ENCODE measurements at regions not wholly inside any gene's neighbourhood (a gene's known extent, or its start where the extent isn't known, plus 50 kb on each side); places are given as distances from the start of the nearest gene placed in this dataset.

GRCh38 chr4:186481998-186482790 lies 73.2 kb downstream of the MTNR1A start:
- no peak for DNase-seq (ENCODE audit: low read depth)
- H3K4me3 ChIP-seq (ENCODE audit: low read length) = no peak overlapping the region
- TF ChIP-seq, protein P1, sequence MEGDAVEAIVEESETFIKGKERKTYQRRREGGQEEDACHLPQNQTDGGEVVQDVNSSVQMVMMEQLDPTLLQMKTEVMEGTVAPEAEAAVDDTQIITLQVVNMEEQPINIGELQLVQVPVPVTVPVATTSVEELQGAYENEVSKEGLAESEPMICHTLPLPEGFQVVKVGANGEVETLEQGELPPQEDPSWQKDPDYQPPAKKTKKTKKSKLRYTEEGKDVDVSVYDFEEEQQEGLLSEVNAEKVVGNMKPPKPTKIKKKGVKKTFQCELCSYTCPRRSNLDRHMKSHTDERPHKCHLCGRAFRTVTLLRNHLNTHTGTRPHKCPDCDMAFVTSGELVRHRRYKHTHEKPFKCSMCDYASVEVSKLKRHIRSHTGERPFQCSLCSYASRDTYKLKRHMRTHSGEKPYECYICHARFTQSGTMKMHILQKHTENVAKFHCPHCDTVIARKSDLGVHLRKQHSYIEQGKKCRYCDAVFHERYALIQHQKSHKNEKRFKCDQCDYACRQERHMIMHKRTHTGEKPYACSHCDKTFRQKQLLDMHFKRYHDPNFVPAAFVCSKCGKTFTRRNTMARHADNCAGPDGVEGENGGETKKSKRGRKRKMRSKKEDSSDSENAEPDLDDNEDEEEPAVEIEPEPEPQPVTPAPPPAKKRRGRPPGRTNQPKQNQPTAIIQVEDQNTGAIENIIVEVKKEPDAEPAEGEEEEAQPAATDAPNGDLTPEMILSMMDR (IDR thresholded peaks at IDR 0.05; ENCODE audit: insufficient read depth, low read depth, low read length, missing control alignments) = no peak

DNA sequence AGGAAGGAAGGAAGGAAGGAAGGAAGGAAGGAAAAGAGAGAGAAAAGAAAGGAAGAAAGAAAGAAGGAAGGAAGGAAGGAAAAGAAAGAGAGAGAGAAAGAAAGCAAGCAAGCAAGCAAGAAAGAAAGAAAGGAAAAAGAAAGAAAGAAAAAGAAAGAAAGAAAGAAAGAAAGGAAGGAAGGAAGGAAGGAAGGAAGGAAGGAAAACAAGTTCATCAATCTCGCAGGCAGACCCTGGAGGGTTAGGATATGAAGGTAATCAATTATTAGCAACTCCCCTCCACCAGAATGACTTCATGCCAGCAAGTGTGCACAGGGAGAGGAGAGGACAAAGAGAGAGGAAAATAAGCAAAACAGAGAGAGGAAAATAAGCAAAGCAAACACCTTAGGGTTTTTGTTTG lies 80.2 kb downstream of the MTNR1A start:
- no peak for DNase-seq (ENCODE audit: low read depth)
- H3K4me3 ChIP-seq (ENCODE audit: low read length) = no peak overlapping the region
- TF ChIP-seq, protein P1 (IDR thresholded peaks at IDR 0.05; ENCODE audit: insufficient read depth, low read depth, low read length, missing control alignments) = no peak

DNA sequence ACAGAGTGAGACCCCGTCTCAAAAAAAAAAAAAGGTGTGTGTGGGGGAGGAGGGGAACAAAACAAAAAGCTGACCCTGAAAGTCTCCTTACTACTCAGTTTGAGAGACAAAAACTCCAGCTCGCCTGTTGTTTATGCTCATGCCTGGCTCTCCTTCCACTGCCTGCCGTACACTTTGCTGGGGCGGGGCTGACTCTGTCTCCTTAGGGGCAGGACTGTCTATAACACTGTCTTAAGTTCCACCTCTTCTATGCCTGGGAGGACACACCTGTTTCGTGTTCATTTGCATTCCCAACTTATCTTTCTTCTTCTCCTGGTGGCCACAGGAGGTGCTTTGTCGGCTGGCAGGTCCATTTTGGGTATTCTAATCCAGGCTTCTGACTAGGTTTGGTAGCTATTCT lies 81.4 kb downstream of the MTNR1A start:
- TF ChIP-seq, protein P1 (IDR thresholded peaks at IDR 0.05; ENCODE audit: insufficient read depth, low read depth, low read length, missing control alignments) = no peak
- DNase-seq (ENCODE audit: low read depth) = no peak
- H3K4me3 ChIP-seq (ENCODE audit: low read length) = no peak overlapping the region

- DNase-seq (ENCODE audit: low read depth) = peak; percentile 52
- TF ChIP-seq, protein P1 (IDR thresholded peaks at IDR 0.05; ENCODE audit: insufficient read depth, low read depth, low read length, missing control alignments) = peak; percentile 53
- H3K4me3 ChIP-seq (ENCODE audit: low read length) = no peak overlapping the region
Observed at GRCh38 chr4:186472948-186473347, 82.4 kb downstream of the MTNR1A start.

DNA sequence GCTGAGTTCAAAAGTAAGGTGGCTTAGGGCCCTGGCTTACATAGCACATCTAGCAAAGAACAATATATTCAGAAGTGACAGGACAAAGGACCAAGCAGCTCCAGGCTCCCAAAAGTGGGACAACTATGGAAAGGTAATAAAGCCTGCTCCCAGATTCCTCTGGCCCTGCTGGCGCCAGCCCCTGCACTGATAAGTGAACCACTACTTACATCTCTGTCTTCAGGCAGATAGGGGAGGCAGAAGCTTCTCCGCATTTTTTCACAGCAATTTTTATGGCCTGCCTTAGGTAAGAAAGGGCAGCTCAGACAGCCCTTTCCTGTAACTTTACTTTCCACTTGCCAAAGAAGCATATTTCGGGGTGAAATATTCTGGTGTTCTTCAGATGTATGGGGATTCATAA lies 83.9 kb downstream of the MTNR1A start:
- no peak for DNase-seq (ENCODE audit: low read depth)
- TF ChIP-seq, protein P1 (IDR thresholded peaks at IDR 0.05; ENCODE audit: insufficient read depth, low read depth, low read length, missing control alignments) = no peak
- no peak overlapping the region for H3K4me3 ChIP-seq (ENCODE audit: low read length)

- TF ChIP-seq, protein P1 (IDR thresholded peaks at IDR 0.05; ENCODE audit: insufficient read depth, low read depth, low read length, missing control alignments) = no peak
- DNase-seq (ENCODE audit: low read depth) = no peak
- no peak overlapping the region for H3K4me3 ChIP-seq (ENCODE audit: low read length)
Observed at GRCh38 chr4:186458050-186458449, 97.3 kb downstream of the MTNR1A start.

DNA sequence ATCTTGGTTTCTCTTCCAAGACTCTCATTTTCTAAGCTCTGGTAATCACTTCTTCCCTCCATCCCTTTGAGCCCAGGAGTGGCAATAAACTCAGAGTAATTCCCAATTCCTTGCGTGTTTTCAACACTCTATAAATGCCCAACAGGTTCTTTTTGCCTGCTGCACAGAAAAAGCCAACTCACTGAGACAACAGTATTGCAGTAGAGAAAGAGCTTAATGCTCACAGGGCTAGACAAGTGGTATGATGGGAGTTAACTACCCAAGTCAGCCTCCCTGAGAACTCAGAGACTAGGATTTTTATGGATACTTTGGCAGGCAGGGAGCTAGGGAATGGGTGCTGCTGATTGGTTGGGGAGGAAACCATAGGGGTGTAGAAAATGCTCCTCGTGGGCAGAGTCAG lies 103.4 kb downstream of the MTNR1A start:
- TF ChIP-seq, protein P1 (IDR thresholded peaks at IDR 0.05; ENCODE audit: insufficient read depth, low read depth, low read length, missing control alignments) = no peak
- H3K4me3 ChIP-seq (ENCODE audit: low read length) = no peak overlapping the region
- DNase-seq (ENCODE audit: low read depth) = no peak
